HG03039 (cell line): ENCODE measurements at regions not wholly inside any gene's neighbourhood (a gene's known extent, or its start where the extent isn't known, plus 50 kb on each side); places are given as distances from the start of the nearest gene placed in this dataset.
A peak's percentile ranks its signal among the peaks of the same experiment; 100 is the strongest.

Experiments used
- ATAC-seq: cut with Tn5 transposase; IDR thresholded peaks from one replicate; pipeline ENCODE4 v1.9.1; 2021; ENCODE audit warnings: mild to moderate bottlenecking, moderate library complexity; ENCODE audit not compliant: unreplicated experiment

- no peak for ATAC-seq
Observed at GRCh38 chr5:159420940-159421339, 90.7 kb upstream of the IL12B start.

- ATAC-seq: no peak
Observed at GRCh38 chr5:159422361-159422760, 92.1 kb upstream of the IL12B start.

- ATAC-seq: no peak
Observed at GRCh38 chr5:159422910-159423309, 92.6 kb upstream of the IL12B start.

GRCh38 chr5:159424123-159424522, 93.8 kb upstream of the IL12B start:
- ATAC-seq: no peak

- no peak for ATAC-seq
Observed at GRCh38 chr5:159426694-159427093, 96.4 kb upstream of the IL12B start.

- ATAC-seq: peak; percentile 66
Observed at GRCh38 chr5:159427180-159428012, 97.1 kb upstream of the IL12B start.

- ATAC-seq: no peak
Observed at GRCh38 chr5:159430361-159431012, 100.2 kb upstream of the IL12B start.

- no peak for ATAC-seq
Observed at GRCh38 chr5:159435855-159436254, 105.6 kb upstream of the IL12B start.

- ATAC-seq: no peak
Observed at GRCh38 chr5:159438092-159438491, 107.8 kb upstream of the IL12B start.

- ATAC-seq: no peak
Observed at GRCh38 chr5:159439002-159439401, 108.7 kb upstream of the IL12B start.

- ATAC-seq: no peak
Observed at GRCh38 chr5:159440235-159440634, 109.9 kb upstream of the IL12B start.

- ATAC-seq: no peak
Observed at GRCh38 chr5:159440968-159441367, 110.7 kb upstream of the IL12B start.

- ATAC-seq: no peak
Observed at GRCh38 chr5:159441441-159441840, 111.2 kb upstream of the IL12B start.

GRCh38 chr5:159442206-159442850, 112.0 kb upstream of the IL12B start:
- no peak for ATAC-seq

GRCh38 chr5:159444441-159445082, 114.3 kb upstream of the IL12B start:
- no peak for ATAC-seq

GRCh38 chr5:159447116-159447515, 116.8 kb upstream of the IL12B start:
- ATAC-seq: no peak

- no peak for ATAC-seq
Observed at GRCh38 chr5:159448841-159449407, 118.6 kb upstream of the IL12B start.

- ATAC-seq: no peak
Observed at GRCh38 chr5:159449925-159450324, 119.6 kb upstream of the IL12B start.

GRCh38 chr5:159450417-159450816, 120.1 kb upstream of the IL12B start:
- no peak for ATAC-seq

GRCh38 chr5:159451197-159452052, 121.1 kb upstream of the IL12B start:
- ATAC-seq: no peak
